GM18520 (cell line): ENCODE measurements at regions not wholly inside any gene's neighbourhood (a gene's known extent, or its start where the extent isn't known, plus 50 kb on each side); places are given as distances from the start of the nearest gene placed in this dataset.

Experiments used
- ATAC-seq: cut with Tn5 transposase; IDR thresholded peaks from one replicate; pipeline ENCODE4 v1.9.1; 2021; ENCODE audit not compliant: unreplicated experiment

DNA sequence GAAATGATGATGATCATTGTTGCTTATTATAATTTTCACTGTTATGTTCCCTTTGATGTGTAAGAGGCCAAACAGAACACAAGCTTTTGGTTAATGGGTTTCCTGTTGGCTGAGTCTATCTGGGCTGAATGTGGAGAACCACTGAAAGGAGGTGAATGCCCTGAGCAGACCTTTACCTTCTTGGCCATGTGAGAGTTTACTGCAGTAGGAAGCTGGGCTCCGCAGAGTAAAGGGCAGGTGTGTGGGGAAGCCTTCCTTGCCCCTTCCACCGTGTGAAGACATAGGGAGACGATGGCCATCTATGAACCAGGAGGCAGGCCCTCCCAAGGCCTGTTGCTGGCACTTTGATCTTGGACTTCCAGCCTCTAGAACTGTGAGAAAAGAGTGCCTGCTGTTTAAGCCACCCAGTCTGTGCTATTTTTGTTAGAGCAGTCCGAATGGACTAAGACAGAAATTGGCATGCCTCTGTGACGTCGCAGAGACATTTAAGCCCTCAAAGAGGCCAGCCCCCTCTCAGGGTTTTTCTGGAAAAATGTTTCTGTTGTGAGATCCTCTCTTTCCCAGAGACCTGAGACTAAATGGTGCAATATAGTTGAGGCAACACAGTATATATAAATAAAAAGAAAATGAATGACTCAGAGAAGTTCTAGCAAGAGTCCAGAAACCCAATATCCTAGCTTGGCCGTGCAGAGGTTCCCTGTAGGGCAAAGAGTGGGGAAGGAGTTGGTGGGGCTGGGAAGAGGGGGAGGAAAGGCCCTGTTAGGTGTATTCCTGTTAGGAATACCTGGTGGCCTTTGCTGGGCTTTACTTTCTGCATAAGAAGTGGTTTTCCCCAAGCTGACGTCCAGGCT, 121.9 kb upstream of the LGALSL start:
- no peak for ATAC-seq

DNA sequence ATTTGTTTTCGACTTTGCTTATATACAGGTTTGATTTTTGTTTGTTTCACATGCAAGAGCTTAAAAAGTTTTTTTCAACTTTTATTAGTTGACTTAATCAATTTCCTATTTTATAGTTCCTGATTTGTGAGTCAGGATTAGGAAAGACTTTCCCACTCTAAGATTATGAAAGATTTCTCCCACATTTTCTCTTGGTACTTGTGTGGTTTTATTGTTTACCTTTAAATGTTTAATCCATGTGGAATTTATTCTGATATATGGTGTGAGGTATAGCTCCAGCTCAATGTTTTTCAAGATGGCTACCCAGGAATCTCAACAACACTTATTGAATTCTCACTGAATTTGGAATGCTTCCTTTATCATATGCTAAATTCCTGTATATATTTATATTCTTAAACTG, 117.8 kb upstream of the LGALSL start:
- ATAC-seq: no peak

DNA sequence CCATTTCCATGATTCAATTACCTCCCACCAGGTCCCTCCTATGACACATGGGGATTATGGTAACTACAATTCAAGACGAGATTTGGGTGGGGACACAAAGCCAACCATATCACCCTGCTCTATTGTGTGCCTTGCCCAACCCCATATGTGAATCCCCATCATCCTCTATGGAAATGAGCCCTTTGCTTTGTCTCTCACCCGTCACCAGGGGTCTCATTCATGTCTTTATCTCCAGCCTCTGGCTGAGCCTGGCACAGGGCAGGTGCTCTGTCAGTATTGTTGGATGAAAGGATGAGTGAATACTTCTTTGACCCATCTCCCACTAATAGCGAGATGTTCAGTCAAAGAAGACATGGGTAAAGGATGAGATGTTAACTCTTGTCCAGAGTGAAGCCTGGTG, 116.6 kb upstream of the LGALSL start:
- no peak for ATAC-seq

DNA sequence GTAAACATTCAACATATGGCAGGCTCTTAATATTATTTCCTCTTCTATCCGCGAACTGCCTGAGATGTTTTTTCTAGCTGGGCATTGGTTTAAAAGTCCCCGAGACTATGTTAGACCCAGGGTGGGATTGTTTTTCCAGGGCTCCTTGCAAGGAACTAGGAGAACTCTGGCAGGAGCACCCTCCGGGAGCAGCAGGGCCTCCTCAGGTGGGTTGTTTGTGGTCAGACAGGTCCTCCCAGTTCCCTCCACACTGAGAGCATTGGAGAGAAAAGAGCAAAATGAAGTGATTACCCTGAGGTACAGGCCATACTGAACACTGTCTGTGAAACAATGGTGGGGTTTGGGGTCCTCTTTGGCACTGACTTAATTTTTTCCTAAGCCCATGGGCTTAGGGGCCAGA, 115.9 kb upstream of the LGALSL start:
- no peak for ATAC-seq

DNA sequence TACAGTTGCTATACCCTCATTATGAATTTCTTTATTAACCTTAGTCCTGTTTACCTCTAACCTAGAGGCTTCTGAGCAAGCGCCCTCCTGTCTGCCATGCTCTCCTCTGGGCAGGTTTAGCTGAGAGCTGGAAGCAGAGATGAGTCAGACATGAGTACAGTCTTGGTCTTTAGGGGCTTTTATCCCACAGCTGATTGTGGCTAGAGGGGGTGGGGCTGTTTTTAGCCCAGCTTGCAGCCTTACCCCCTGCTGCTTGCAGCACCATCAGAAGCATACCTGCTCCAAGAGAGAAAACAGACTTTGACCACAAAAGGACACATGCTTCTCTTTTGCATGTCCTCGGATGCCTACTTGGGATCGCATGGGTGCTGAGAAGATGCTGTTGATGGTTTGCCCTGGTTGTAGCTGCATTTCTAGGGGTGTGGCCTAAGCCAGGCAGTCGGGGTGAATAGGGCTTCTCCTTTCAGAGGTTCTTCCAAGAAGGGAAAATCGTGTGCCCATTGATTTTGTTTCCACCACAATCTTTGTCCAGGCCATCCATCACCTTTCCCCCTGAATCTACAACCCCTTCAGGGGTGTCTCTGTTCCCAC, 115.0 kb upstream of the LGALSL start:
- ATAC-seq: peak; percentile 52

DNA sequence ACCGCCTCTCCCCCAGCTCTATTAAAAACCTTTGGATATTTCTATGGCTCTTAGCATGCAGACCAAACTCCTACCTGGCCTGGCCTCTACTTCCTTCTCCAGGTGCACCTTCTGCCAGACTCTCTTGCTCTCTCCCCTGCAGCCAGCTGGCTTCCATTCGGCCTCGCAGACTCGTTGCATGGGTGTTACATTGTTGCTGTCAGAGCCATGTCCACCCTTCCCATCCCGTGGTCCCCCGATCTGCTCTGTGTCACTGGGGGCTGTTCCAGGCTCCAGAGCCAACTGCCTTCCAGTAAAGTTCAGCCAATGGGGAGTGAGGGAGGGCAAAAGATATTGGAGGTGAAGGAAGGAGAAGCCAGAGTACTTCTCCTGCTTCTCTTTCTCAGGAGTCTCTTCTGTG, 112.5 kb upstream of the LGALSL start:
- no peak for ATAC-seq

DNA sequence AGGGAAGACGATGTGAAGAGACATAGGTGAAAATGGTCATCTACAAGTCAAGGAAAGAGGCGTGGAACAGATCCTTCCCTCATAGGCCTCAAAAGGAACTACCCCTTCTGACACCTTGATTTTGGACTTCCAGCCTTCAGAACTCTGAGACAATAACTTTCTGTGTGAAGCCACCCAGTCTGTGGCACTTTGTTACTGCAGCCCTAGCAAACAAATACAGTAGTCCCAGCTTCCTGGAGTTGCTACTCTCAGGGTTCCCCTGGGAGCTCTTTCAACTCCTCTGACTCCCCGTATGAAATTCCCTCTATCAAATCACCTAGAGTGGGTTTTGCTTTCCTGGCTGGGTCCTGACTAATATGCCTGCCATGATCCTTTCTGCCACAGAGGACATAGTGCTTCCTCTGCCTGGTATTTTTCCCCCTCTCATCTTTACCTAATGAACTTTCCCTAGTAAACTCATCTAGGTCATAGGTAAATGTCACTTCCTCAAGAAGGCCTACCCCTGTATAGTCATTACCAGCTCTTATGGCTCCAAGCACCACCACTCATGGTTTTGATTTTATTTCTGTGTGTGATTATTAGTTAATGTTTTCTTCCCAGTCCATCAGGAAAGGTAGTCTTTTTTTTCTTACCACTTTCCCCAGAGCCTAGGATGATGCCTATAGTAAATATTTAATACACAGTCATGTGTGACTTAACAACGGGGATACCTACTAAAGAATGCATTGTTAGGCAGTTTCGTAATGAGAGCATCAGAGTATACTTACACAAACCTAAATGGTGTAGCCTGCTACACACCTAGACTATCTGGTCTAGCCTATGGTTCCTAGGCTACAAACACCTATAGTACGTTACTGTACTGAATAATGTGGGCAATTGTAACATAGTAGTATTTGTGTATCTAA, 111.5 kb upstream of the LGALSL start:
- ATAC-seq: no peak

DNA sequence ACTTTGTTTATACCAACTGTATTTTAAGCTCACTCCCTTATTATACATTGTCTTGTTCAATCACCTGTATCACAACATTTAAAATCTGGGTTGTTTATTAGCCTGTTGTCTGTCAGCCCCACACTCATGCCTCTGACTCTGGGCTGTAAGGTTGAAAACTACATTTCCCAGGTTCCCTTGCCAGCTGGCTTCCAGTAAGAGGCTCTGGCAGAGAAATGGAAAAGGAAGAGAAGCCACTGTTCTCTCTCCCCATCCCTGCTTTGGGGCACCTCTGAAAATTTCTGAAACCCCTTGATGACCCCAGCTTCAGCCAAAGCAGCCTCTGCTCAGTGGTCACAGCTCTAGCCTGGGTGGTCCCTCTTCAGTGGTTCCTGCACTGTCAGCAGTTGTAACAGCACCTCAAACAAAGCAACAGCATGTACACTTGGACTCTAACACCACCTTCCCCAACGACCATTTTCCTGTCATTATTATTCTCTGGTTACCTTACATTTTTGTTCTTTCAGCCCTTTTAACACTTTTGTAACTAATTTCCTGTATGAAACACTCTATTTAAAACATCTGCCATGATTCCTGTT, 108.9 kb upstream of the LGALSL start:
- no peak for ATAC-seq

DNA sequence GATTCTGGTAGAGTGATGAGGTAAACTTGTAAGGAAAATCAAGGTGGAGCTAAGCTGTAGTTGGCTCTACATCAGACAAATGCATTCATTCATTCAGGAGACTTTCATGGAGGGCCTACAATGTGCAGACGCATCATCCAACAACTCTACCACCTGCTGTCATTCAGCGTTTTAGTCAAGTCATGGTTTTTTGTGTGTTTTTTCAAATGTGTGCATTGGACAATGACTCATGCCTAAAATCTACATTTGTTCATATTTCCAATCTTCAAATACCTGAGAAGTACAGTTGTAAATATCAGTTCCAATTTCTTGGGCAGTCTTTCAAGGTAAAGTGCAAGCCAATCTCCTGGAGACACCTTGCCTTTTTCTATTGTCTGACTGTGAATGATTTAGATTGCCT, 108.0 kb upstream of the LGALSL start:
- no peak for ATAC-seq

DNA sequence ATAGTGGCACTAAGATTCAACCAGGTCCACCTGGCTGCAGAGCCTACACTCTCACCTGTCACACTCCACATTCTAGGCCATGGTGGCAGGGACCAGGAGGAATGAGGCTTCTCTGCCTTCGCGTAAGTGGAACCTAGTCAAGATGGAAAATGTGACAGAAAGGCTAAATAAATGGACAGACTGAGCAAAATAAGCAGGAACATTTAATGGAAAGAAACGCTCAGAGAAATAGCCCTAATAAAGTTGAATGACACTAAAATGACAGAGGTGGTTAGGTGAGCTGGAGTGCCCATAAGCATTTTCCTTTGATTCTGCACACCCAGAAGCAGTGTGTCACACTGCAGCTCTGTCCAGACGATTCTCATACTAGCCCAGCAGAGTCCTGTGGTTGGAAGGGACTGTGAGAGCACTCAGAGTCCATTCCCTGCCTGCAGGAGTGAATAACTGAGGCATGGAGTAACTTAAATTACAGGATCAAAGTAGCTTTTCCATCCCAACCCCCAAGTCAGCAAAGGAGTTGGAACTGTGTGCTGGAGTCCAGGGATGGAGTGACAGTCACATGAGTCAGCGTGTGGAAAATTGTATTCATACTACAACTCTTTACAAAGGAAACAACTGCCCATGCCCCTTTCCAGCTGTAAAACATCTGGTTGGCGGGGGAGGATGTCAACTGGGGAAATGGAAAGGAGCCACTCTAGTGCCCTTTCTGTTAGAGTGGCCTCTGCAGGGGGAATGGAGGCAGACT, 105.4 kb upstream of the LGALSL start:
- ATAC-seq: no peak

DNA sequence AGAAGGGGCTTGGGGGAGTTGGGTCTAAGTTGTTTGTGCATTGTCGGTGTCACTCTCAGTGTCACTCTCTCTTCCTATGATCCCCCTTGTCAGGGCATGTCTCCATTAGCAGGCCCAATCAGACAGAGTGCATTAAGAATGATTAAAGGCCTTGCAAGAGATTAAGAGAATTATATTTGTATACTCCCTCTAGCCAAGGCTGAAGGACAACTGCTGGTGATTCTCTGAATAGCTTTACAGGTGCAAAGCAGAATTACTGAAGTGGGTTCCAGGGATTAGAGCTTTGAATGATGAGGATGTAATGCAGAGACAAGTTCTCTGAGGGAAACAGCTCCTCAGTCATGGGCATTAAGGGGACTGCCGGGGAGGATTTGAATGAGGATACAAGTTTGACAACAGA, 104.8 kb upstream of the LGALSL start:
- no peak for ATAC-seq

DNA sequence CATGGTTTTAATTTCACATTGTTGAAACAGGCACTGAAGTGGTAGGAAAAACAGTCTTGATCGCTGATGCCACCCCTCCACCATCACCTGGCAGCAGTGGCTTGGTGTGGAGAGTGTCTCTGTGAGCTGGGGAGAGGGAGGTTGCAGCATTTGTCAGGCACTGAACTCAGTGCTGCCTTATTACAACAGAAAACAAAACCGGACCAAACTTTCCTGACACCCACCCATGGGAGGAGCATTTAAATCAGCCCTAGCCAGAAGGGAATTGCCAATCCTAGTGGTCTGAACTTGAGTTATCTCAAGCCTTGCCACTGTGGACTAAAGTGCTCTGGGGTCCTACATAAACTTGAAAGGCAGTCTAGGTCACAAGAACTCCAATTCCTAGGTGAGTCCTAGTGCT, 103.0 kb upstream of the LGALSL start:
- ATAC-seq: no peak

DNA sequence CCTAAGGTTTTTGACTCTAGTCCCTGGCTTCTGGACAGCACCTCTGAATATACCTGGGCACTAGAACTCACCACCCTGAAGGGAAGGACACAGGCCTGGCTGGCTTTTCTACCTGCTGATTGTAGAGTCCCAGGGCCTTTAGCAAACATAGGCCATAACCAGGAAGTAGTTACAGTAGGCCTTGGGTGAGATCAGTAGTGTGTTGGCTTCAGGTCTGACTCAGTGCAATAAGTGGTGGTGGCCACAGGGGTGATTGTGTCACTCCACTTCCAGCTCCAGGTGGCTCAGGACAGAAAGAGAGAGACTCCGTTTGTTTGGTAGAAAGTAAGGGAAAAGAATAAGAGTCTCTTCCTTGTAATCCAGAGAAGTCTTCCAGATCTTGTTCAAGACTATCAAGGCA, 101.7 kb upstream of the LGALSL start:
- ATAC-seq: no peak

DNA sequence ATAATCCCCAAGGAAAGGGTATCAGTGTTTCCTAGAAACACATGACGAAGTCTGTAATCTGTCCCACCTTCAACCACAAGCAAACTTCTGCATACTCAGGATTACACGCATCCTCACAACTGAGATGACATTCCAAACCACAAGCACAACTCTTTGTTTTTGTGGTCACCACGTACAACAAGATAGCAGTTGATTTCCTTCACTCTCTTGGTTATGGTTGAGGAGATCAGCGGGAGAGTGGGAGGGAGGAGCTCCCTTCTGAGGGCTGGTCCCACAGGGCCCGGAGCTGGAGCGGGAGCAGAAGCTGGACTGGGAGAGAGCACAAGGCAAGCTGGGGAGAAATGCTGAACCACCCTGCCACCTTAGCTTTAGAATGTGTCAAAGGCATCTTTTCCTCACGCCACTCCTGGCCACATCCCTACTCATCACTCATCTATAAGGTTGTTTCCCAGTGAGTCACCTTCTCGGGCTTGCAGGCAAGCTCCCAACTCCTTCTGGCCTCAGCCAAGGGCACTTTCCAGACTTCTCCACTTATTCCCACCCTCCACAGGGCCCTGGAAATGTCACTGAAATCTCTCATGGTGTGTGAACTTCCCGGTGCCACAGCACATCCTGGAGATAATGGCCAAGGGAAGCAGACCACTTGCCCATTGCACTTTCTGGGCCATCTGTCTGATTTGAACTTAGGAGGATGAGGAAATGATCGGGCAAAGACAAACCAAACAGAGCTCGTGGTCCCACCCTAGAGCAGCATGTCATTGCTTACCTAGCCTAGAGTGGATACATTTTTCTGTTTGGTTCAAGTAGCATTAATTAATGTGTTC, 98.9 kb upstream of the LGALSL start:
- no peak for ATAC-seq

DNA sequence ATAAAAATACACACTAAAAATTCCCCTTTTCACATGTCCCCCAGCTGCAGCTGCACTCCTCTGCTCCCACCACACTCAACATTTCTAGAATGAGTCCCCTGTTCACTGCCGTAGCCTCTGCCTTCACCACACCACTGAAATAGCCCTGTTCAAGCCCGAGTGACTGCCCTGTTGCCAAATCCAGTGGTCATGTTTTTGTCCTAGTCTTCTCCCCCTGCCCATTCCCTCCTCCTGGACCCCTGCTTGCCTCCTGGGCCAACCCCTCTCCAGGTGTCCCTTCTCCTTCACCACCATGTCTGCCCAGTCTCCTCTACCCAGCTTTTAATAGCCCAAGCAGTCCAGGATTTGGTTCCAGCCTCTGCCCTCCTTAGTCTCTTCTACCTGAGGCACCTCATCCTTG, 97.1 kb upstream of the LGALSL start:
- no peak for ATAC-seq

DNA sequence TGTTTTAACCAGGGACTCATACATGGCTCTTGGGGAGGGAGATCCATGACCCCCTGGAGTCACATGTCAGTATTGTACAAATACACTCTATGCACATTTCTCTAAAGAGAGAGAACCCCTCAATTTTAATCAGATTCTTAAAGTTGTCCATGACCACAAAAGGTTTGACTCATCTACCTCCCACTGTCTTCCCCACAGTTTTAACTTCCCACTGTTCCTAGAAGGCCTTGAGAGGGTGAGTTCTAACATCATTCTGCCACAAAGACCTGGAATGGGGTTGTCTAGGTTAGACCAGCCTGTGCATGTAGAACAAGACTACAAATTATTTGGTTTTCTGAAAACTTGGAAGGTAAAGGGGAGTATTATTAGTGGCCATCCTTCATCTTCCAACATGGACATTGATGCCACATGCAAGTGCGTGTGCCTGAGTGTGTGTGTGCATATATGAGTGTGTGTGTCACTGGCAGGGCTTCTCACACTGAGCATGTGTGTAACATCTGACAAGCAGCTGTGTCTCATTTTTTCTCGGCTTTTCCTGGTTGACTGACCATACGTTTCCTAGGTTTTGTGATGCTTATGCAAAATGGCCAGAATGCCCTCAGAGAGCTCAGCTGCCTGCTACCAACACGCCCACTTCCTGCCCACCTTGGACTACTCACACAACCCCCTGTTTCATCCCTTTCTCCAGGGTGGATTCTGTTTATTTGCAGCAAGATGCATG, 94.6 kb upstream of the LGALSL start:
- peak; percentile 20 for ATAC-seq

DNA sequence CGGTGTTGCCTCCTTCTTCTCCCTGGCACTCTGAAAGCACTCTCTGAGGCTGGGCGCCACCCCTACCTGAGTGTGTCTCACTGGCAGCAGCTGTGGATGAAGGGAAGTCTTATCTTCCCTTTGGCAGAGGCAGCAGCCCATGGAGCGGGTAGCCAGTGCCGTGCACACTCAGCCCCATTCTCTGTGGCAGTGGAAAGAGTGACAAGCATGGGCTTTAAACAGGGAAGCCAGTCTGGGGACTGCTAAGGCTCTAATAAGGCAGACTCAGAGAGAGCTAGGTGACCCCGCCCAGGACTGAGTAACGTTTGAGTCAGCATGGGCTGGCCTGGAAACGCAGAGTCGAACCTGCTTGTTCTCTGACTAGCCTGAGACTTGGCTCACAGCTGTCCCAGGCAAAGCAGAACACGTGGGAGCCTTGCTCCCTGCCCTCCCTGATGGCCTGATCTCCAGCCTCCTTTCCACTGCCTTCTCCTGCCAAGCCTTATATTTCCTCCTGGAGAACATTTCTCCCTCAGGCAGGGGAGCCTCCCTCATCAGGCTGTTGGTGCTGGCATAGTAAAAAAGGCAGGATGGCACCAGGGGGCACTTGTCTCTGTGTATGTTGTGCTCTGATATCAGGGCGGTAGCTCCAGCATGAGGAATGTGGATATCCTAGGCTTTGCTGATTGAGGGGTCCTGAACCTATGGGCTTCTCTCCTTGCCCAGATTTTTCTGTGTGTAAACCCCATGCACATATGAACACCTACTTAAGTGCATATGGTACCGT, 93.9 kb upstream of the LGALSL start:
- ATAC-seq: peak; percentile 74

DNA sequence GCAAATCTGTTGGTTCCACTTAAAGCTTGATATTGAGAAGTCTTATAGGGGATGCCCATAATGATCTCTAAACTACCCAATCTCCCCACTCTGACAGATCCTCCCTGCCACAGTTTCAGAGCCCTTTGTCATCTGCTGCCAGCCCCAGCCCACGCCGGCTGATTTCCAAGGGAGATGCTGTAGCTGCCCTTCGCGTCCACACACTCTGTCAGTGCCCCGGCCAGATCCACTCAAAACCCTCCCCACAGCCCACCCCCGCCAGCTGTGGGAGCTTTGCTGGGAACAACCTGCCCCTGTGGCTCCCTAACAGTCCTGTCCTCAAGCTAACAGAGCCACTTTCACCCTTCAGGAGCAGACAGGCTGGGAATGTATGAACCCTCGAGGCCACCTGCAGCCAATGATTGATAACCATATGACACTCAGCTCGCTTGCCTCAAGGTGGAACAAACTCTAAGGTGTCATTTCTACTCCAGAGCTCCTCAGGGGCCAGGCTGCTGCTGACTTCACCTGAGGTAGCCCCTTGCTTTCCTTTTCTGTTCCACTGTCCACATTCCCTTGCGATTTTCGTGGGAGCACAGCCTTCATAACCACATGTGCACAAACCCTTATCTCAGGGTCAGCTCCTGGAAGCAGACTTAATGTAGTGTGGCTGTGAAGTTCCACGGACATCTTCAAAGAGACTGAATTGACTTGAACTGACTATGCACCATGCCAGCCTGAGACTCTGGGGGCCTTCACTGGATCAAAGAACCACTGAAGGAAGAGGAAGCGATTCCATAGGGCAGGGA, 92.6 kb upstream of the LGALSL start:
- no peak for ATAC-seq
